Uterus (tissue), 3 donors: ENCODE measurements at regions not wholly inside any gene's neighbourhood (a gene's known extent, or its start where the extent isn't known, plus 50 kb on each side); places are given as distances from the start of the nearest gene placed in this dataset.

Experiments used
- DNase-seq, 2 donors: peaks; one replicate each; pipeline ENCODE4 v3.0.0-alpha.2; 2019 to 2020
- H3K27ac ChIP-seq, 2 donors: fragments of 200-600 bp; sonication (generic); 1 replicate in 1 of 2; 2 replicates in 1 of 2; pipeline ENCODE4 v1.5.1; 2016 to 2018
- H3K27me3 ChIP-seq, 2 donors: fragments of 200-600 bp; sonication (generic); one replicate each; pipeline ENCODE4 v1.5.1; 2018 to 2019; ENCODE audit warnings: control low read depth in 1 of 2
- H3K36me3 ChIP-seq, 2 donors: fragments of 200-600 bp; sonication (generic); one replicate each; pipeline ENCODE4 v1.5.1; 2019; ENCODE audit warnings: control low read depth in 1 of 2
- H3K4me1 ChIP-seq, 2 donors: fragments of 200-600 bp; sonication (generic); one replicate each; pipeline ENCODE4 v1.5.1; 2018 to 2019; ENCODE audit warnings: control low read depth in 1 of 2
- H3K4me3 ChIP-seq, 2 donors: fragments of 200-600 bp; sonication (generic); 1 replicate in 1 of 2; 2 replicates in 1 of 2; pipeline ENCODE4 v1.5.1; 2018 to 2019; ENCODE audit warnings: mild to moderate bottlenecking in 1 of 2
- H3K9me3 ChIP-seq, 2 donors: fragments of 200-600 bp; sonication (generic); one replicate each; pipeline ENCODE4 v1.5.1; 2019; ENCODE audit warnings: control low read depth in 1 of 2
- CTCF ChIP-seq, 4 experiments: fragments of 200-600 bp in 2 of 4; fragments of 450-650 bp in 2 of 4; sonication (generic) in 2 of 4; IDR thresholded peaks; one replicate each; pipeline ENCODE4 v1.5.1; 2016 to 2019; ENCODE audit warnings: antibody characterized with exemption in 4 of 4, mild to moderate bottlenecking in 2 of 4, moderate library complexity in 1 of 4
- POLR2A ChIP-seq, 2 donors: fragments of 450-650 bp; IDR thresholded peaks; one replicate each; pipeline ENCODE4 v1.6.1; 2016; ENCODE audit warnings: antibody characterized with exemption in 2 of 2, mild to moderate bottlenecking in 1 of 2, moderate library complexity in 1 of 2
- intact Hi-C: fragments of 100-400 bp; cut with DNase I; formaldehyde crosslinking; loops from one replicate; pipeline ENCODE4 v1.15.1; 2023; ENCODE audit warnings: low total_unique reads
- donor health status: DM: yes; HTN: yes; CAD: no.

DNA sequence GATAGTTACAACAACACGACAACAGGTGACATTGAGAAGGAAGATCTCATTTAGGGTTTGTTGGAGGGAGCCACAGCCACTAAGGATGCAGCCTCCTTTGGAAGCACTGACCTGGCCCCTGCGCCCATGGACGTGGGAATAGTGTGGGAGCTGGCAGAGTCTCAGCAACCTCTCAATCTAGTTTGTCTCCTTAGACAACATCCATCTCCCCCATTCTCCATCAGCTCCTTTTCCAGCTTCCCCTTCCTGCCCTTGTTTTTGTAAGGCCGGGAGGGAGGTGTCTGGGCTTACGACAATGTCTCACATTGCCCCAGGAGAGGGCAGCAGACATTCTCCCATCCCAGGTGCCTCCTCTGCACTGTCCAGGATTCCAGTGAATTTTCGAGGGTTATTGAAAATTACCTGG, 170.2 kb upstream of the PZP start:
- no peaks in the 10 kb centered on the region for H3K36me3 ChIP-seq
- H3K27me3 ChIP-seq, result no peaks in the 10 kb centered on the region
- no peak overlapping the region for H3K27ac ChIP-seq
- H3K9me3 ChIP-seq, result no peaks in the 10 kb centered on the region
- no peaks in the 10 kb centered on the region for H3K4me1 ChIP-seq
- TF ChIP-seq CTCF (IDR thresholded peaks at IDR 0.05) (no peak), POLR2A (IDR thresholded peaks at IDR 0.05) (no peak)
- intact Hi-C loops, result no loop called here
- H3K4me3 ChIP-seq, result no peak overlapping the region
- DNase-seq, result no peak

DNA sequence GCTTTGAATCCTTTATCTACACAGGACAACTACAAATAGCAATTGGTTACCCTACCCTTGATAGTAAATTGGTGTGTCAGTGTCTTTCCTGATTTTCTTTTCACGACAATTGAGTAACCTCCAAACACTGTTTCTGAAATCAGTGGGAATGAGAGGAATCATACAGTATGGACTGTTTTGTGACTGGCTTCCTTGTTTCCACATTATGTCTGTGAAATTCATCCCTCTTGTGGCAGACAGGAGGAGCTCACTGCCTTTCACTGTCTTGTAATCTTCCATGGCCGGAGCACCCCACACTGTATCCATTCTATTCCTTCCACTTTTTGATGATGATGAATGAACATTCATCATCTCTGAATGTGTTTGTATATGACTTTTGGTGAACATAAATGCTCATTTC, 164.0 kb upstream of the PZP start:
- no peaks in the 10 kb centered on the region for H3K36me3 ChIP-seq
- DNase-seq, result no peak
- TF ChIP-seq CTCF (IDR thresholded peaks at IDR 0.05) (no peak), POLR2A (IDR thresholded peaks at IDR 0.05) (no peak)
- H3K27me3 ChIP-seq, result no peaks in the 10 kb centered on the region
- H3K4me3 ChIP-seq, result no peak overlapping the region
- H3K4me1 ChIP-seq, result no peaks in the 10 kb centered on the region
- no peaks in the 10 kb centered on the region for H3K9me3 ChIP-seq
- H3K27ac ChIP-seq, result no peak overlapping the region
- intact Hi-C loops, result no loop called here

DNA sequence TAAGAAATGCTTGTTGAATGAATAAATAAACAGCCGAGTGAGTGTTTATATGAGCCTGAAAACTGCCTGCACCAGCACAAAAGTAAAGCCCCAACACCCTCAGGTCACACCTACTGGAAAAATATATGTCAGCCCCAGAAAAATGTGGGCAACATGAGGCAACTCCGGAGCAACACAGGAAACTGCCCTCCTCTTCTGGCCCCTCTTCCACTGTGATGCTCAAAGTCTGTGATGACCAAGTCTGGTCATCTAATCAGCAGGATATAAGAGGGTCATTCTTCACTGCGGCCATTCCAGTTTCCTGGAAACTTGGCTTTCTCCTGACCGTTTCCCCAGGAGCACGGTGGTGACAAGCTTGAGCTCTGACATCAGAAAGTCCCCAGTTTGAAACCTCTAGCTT, 159.6 kb upstream of the PZP start:
- no peaks in the 10 kb centered on the region for H3K9me3 ChIP-seq
- no peak overlapping the region for H3K27ac ChIP-seq
- no peaks in the 10 kb centered on the region for H3K4me1 ChIP-seq
- H3K36me3 ChIP-seq, result no peaks in the 10 kb centered on the region
- no peak for DNase-seq
- no peak for TF ChIP-seq POLR2A (IDR thresholded peaks at IDR 0.05)
- no peak for TF ChIP-seq CTCF (IDR thresholded peaks at IDR 0.05)
- H3K4me3 ChIP-seq, result no peak overlapping the region
- intact Hi-C loops, result no loop called here
- H3K27me3 ChIP-seq, result no peaks in the 10 kb centered on the region

DNA sequence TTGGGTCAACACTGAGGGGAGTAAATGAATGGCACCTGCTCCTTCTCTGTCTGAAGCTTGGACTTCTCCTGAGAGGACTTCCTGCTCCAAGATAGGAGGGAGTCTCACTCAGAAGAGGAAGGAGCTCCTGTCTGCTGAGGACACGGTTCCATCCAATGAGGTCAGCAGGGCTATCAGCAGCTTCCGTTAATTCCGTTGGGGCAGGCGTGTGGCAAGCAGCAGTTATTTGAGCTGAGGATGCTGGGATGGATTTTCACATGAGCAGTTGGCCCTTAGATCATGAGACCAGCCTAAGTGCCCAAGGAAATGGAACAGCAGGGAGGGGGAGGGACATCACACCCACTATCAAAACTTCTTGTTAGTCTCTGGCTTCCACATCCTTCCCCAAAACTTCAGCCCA, 159.0 kb upstream of the PZP start:
- Histone ChIP-seq H3K27ac (no peak overlapping the region), H3K4me3 (no peak overlapping the region), H3K27me3 (no peaks in the 10 kb centered on the region), H3K9me3 (no peaks in the 10 kb centered on the region), H3K36me3 (no peaks in the 10 kb centered on the region), H3K4me1 (no peaks in the 10 kb centered on the region)
- TF ChIP-seq CTCF (IDR thresholded peaks at IDR 0.05), result no peak
- TF ChIP-seq POLR2A (IDR thresholded peaks at IDR 0.05), result no peak
- intact Hi-C loops, result no loop called here
- no peak for DNase-seq

- H3K27me3 ChIP-seq, result no peaks in the 10 kb centered on the region
- H3K27ac ChIP-seq, result no peak overlapping the region
- no peaks in the 10 kb centered on the region for H3K9me3 ChIP-seq
- H3K4me3 ChIP-seq, result no peak overlapping the region
- no peak for DNase-seq
- H3K4me1 ChIP-seq, result no peaks in the 10 kb centered on the region
- no peaks in the 10 kb centered on the region for H3K36me3 ChIP-seq
- TF ChIP-seq POLR2A (IDR thresholded peaks at IDR 0.05), result no peak
- intact Hi-C loops, result no loop called here
Observed at GRCh38 chr12:9365296-9365695, 157.1 kb upstream of the PZP start.
